ENCODE measurements at regions not wholly inside any gene's neighbourhood (a gene's known extent, or its start where the extent isn't known, plus 50 kb on each side); places are given as distances from the start of the nearest gene placed in this dataset.

DNA sequence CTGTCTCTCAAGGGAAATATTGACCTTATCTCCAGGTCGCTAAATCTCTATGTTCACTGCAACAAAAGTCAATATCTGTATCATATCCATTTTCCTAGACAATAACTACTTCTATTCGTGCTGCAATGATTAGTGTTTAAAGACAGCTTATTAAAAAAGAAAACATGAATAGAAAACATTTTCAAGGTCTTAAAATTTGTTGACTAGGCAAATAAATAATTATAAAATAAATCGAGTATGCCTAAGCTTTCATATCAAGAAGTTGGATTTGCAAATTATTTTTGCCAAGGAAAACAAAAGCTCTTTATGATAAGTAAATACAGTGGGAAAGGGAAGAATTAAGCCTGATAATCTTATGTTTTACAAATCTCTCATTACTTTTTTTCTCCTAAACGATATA, 428.5 kb downstream of the NUP35 start:
- TF ChIP-seq TAF1 (IDR thresholded peaks at IDR 0.05; ENCODE audit: borderline replicate concordance, low read depth, low read length) = no peak
- no peak for TF ChIP-seq MXI1 (IDR thresholded peaks at IDR 0.05; ENCODE audit: low read depth, low read length)
- TF ChIP-seq REST (IDR thresholded peaks at IDR 0.05; ENCODE audit: low read depth, low read length) = no peak
- TF ChIP-seq, protein P1, sequence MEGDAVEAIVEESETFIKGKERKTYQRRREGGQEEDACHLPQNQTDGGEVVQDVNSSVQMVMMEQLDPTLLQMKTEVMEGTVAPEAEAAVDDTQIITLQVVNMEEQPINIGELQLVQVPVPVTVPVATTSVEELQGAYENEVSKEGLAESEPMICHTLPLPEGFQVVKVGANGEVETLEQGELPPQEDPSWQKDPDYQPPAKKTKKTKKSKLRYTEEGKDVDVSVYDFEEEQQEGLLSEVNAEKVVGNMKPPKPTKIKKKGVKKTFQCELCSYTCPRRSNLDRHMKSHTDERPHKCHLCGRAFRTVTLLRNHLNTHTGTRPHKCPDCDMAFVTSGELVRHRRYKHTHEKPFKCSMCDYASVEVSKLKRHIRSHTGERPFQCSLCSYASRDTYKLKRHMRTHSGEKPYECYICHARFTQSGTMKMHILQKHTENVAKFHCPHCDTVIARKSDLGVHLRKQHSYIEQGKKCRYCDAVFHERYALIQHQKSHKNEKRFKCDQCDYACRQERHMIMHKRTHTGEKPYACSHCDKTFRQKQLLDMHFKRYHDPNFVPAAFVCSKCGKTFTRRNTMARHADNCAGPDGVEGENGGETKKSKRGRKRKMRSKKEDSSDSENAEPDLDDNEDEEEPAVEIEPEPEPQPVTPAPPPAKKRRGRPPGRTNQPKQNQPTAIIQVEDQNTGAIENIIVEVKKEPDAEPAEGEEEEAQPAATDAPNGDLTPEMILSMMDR (IDR thresholded peaks at IDR 0.05) = no peak
- TF ChIP-seq, protein P2, sequence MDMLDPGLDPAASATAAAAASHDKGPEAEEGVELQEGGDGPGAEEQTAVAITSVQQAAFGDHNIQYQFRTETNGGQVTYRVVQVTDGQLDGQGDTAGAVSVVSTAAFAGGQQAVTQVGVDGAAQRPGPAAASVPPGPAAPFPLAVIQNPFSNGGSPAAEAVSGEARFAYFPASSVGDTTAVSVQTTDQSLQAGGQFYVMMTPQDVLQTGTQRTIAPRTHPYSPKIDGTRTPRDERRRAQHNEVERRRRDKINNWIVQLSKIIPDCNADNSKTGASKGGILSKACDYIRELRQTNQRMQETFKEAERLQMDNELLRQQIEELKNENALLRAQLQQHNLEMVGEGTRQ (IDR thresholded peaks at IDR 0.05; ENCODE audit: borderline replicate concordance, low read depth, low read length) = no peak
- no peak for TF ChIP-seq EP300 (IDR thresholded peaks at IDR 0.05; ENCODE audit: borderline replicate concordance in 1 of 2, low read depth in 1 of 2, low read length in 1 of 2)
- TF ChIP-seq PBX3 (IDR thresholded peaks at IDR 0.05) = no peak

Data from SK-N-SH (cell line).